ENCODE measurements at regions not wholly inside any gene's neighbourhood (a gene's known extent, or its start where the extent isn't known, plus 50 kb on each side); places are given as distances from the start of the nearest gene placed in this dataset.
A peak's percentile ranks its signal among the peaks of the same experiment; 100 is the strongest.

GRCh38 chr9:99593610-99594009 is 228.1 kb upstream of the NR4A3 start:
- no peak for TF ChIP-seq CTCF (IDR thresholded peaks at IDR 0.05)
- no peak for TF ChIP-seq POLR2A (IDR thresholded peaks at IDR 0.05)
- no peak for DNase-seq

DNA sequence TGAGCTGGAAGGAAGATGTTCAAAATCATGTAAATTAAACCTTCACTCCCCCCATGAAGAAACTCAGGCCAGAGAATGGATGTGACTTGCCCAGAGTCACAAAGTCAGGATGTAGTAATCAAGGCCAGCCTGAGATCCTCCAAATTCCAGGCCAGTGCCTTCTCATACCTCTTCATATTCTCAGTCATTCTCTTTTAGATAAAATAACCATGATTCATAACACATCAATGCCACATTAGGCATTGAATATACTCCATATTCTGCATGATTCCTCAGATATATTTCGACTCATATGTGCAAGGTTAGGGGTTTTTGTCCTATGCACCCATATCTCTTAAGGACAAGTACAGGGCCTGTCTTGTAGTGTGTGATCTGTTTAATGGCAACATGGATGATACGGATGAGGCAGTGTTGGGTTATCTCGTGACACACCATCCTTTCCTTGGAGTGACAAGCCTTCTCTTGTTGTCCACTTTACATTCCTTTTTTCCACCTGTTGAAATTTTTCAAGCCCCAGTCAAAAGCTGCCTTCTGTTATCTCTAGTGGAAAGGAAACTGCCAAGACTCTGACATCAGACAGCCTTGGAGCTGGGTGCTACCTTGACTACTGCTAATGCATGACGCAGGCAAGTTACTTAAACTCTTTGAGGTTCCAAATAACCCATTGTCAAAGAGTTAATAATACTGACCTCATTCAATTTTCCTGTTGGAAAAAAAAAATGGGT is 227.5 kb upstream of the NR4A3 start:
- no peak overlapping the region for H3K4me3 ChIP-seq
- H3K27me3 ChIP-seq = no peaks in the 10 kb centered on the region
- no peaks in the 10 kb centered on the region for H3K36me3 ChIP-seq
- H3K27ac ChIP-seq = no peak overlapping the region
- DNase-seq = no peak
- no peaks in the 10 kb centered on the region for H3K4me1 ChIP-seq
- no peaks in the 10 kb centered on the region for H3K9me3 ChIP-seq
- no peak for TF ChIP-seq POLR2A (IDR thresholded peaks at IDR 0.05)
- TF ChIP-seq CTCF (IDR thresholded peaks at IDR 0.05) = no peak

More at GRCh38 chr9:99593610-99594009, 228.1 kb upstream of the NR4A3 start:
- H3K9me3 ChIP-seq = no peaks in the 10 kb centered on the region
- H3K27ac ChIP-seq = no peak overlapping the region
- no peak overlapping the region for H3K4me3 ChIP-seq
- H3K4me1 ChIP-seq = no peaks in the 10 kb centered on the region
- no peaks in the 10 kb centered on the region for H3K27me3 ChIP-seq
- no peaks in the 10 kb centered on the region for H3K36me3 ChIP-seq

- DNase-seq = peak in 2 of 3 donors; percentile 24 to 49
- Histone ChIP-seq H3K4me3 (no peak overlapping the region), H3K36me3 (no peaks in the 10 kb centered on the region), H3K27me3 (no peaks in the 10 kb centered on the region), H3K9me3 (no peaks in the 10 kb centered on the region), H3K27ac (no peak overlapping the region), H3K4me1 (no peaks in the 10 kb centered on the region)
- TF ChIP-seq CTCF (IDR thresholded peaks at IDR 0.05) (no peak), POLR2A (IDR thresholded peaks at IDR 0.05) (no peak)
Observed at GRCh38 chr9:99595796-99596195, 225.9 kb upstream of the NR4A3 start.

GRCh38 chr9:99601571-99602111 is 220.0 kb upstream of the NR4A3 start:
- TF ChIP-seq CTCF (IDR thresholded peaks at IDR 0.05) = no peak
- TF ChIP-seq POLR2A (IDR thresholded peaks at IDR 0.05) = no peak
- DNase-seq = no peak

GRCh38 chr9:99602854-99603253 is 218.8 kb upstream of the NR4A3 start:
- no peak overlapping the region for H3K4me3 ChIP-seq
- no peak for TF ChIP-seq CTCF (IDR thresholded peaks at IDR 0.05)
- no peak for TF ChIP-seq POLR2A (IDR thresholded peaks at IDR 0.05)
- no peaks in the 10 kb centered on the region for H3K36me3 ChIP-seq
- H3K9me3 ChIP-seq = no peaks in the 10 kb centered on the region
- no peaks in the 10 kb centered on the region for H3K27me3 ChIP-seq
- H3K4me1 ChIP-seq = no peaks in the 10 kb centered on the region
- DNase-seq = no peak
- H3K27ac ChIP-seq = no peak overlapping the region

More at GRCh38 chr9:99601571-99602111, 220.0 kb upstream of the NR4A3 start:
- Histone ChIP-seq H3K27me3 (no peaks in the 10 kb centered on the region), H3K9me3 (no peaks in the 10 kb centered on the region), H3K4me1 (no peaks in the 10 kb centered on the region), H3K36me3 (no peaks in the 10 kb centered on the region), H3K4me3 (no peak overlapping the region), H3K27ac (no peak overlapping the region)
